Lung (tissue), 11 donors: ENCODE measurements at regions not wholly inside any gene's neighbourhood (a gene's known extent, or its start where the extent isn't known, plus 50 kb on each side); places are given as distances from the start of the nearest gene placed in this dataset.
"Not testable (repeated sequence)": the region's sequence is repeated elsewhere in the genome, so short reads cannot be mapped to it uniquely, and the experiment has no call there.

Source experiments
- ATAC-seq: fragments of 200-7000 bp; cut with Tn5 transposase; one replicate; pipeline ENCODE4 v1.9.1; 2020; ENCODE audit warnings: moderate number of reproducible peaks; ENCODE audit not compliant: insufficient read depth, low FRiP score
- DNase-seq, 3 donors: peaks; one replicate each; pipeline ENCODE4 v3.0.0-alpha.2; 2013 to 2017
- H3K27ac ChIP-seq, 2 donors: one replicate each; pipeline ENCODE4 v1.5.1; 2013; ENCODE audit warnings: mild to moderate bottlenecking in 2 of 2, moderate library complexity in 2 of 2, control low read depth in 1 of 2, inconsistent platforms in 1 of 2, low read depth in 1 of 2, low read length in 1 of 2
- H3K27me3 ChIP-seq, 3 donors: one replicate each; pipeline ENCODE4 v1.5.1; 2013; ENCODE audit warnings: low read length in 2 of 3; ENCODE audit not compliant: control insufficient read depth in 3 of 3, insufficient read depth in 3 of 3
- H3K36me3 ChIP-seq, 4 donors: one replicate each; pipeline ENCODE4 v1.5.1; 2013; ENCODE audit warnings: low read length in 4 of 4, mild to moderate bottlenecking in 1 of 4, moderate library complexity in 1 of 4; ENCODE audit not compliant: control insufficient read depth in 4 of 4, insufficient read depth in 4 of 4
- H3K4me1 ChIP-seq, 5 donors: one replicate each; pipeline ENCODE4 v1.5.1; 2013; ENCODE audit warnings: low read length in 5 of 5, mild to moderate bottlenecking in 2 of 5, moderate library complexity in 1 of 5; ENCODE audit not compliant: control insufficient read depth in 5 of 5, insufficient read depth in 5 of 5
- H3K4me3 ChIP-seq: one replicate; pipeline ENCODE4 v1.5.1; 2013; ENCODE audit warnings: mild to moderate bottlenecking, control low read depth, moderate library complexity
- H3K9ac ChIP-seq, 2 donors: one replicate each; pipeline ENCODE4 v1.5.1; 2013; ENCODE audit warnings: low read length in 2 of 2, control low read depth in 1 of 2; ENCODE audit not compliant: insufficient read depth in 1 of 2
- H3K9me3 ChIP-seq, 4 donors: one replicate each; pipeline ENCODE4 v1.5.1; 2013; ENCODE audit warnings: low read length in 3 of 4, mild to moderate bottlenecking in 1 of 4, moderate library complexity in 1 of 4; ENCODE audit not compliant: control insufficient read depth in 4 of 4, insufficient read depth in 3 of 4
- CTCF ChIP-seq: IDR thresholded peaks from 2 replicates; pipeline ENCODE4 v1.5.1; 2012; ENCODE audit warnings: mild to moderate bottlenecking; ENCODE audit errors: control extremely low read depth, extremely low read depth
- WGBS, 2 donors: extraction: QIAGEN DNeasy Blood & Tissue Kit; methylation state at CpG; one replicate each; pipeline ENCODE4 v1.1.7; 2013; 5-methylcytosine and 5-hydroxymethylcytosine counted together
- donor health status: control.
- donor health status: control.
- donor health status: Bipolar disorder and iron deficiency.
- donor health status: healthy.
- donor health status: DM: yes; HTN: yes; CAD: no.

GRCh38 chr13:67466569-67466968 lies 236.4 kb upstream of the PCDH9 start:
- no peaks in the 10 kb centered on the region for H3K36me3 ChIP-seq
- no peak overlapping the region for H3K9ac ChIP-seq
- no peaks in the 10 kb centered on the region for H3K4me1 ChIP-seq
- no peak for TF ChIP-seq CTCF
- ATAC-seq (no peak), DNase-seq (no peak)
- 83 to 90% methylated on average over 8 of the region's 8 CpGs for WGBS, 2 donors
- no peak overlapping the region for H3K27ac ChIP-seq
- H3K27me3 ChIP-seq = no peaks in the 10 kb centered on the region
- no peak overlapping the region for H3K4me3 ChIP-seq
- H3K9me3 ChIP-seq = peaks cover 0 to 8% (median 6%) of the 10 kb centered on the region in 4 donors

GRCh38 chr13:67464154-67464553 lies 234.0 kb upstream of the PCDH9 start:
- H3K9ac ChIP-seq = no peak overlapping the region
- TF ChIP-seq CTCF = no peak
- no peaks in the 10 kb centered on the region for H3K27me3 ChIP-seq
- DNase-seq (no peak), ATAC-seq (no peak)
- WGBS, 2 donors = 33 to 58% methylated on average over 4 of the region's 4 CpGs
- peaks cover 0 to 2% (median 0%) of the 10 kb centered on the region in 4 donors for H3K9me3 ChIP-seq
- no peak overlapping the region for H3K27ac ChIP-seq
- no peaks in the 10 kb centered on the region for H3K36me3 ChIP-seq
- H3K4me3 ChIP-seq = no peak overlapping the region
- H3K4me1 ChIP-seq = no peaks in the 10 kb centered on the region

- H3K27ac ChIP-seq = no peak overlapping the region
- ATAC-seq (no peak), DNase-seq (no peak)
- 97 to 100% methylated on average over 1 of the region's 1 CpG for WGBS, 2 donors
- no peak for TF ChIP-seq CTCF
- no peaks in the 10 kb centered on the region for H3K9me3 ChIP-seq
- H3K4me1 ChIP-seq = no peaks in the 10 kb centered on the region
- no peaks in the 10 kb centered on the region for H3K36me3 ChIP-seq
- no peak overlapping the region for H3K4me3 ChIP-seq
- H3K9ac ChIP-seq = no peak overlapping the region
- H3K27me3 ChIP-seq = no peaks in the 10 kb centered on the region
These were observed 232.0 kb upstream of the PCDH9 start for GRCh38 chr13:67462098-67462497.

GRCh38 chr13:67452526-67452925 lies 222.4 kb upstream of the PCDH9 start:
- not testable (repeated sequence) for H3K9ac ChIP-seq, H3K4me3 ChIP-seq, H3K27ac ChIP-seq, H3K36me3 ChIP-seq, H3K4me1 ChIP-seq, H3K27me3 ChIP-seq, DNase-seq, H3K9me3 ChIP-seq, ATAC-seq
- WGBS, 2 donors = 82 to 88% methylated on average over 8 of the region's 8 CpGs
